Renal cortex interstitium (tissue), 11 donors: ENCODE measurements at regions not wholly inside any gene's neighbourhood (a gene's known extent, or its start where the extent isn't known, plus 50 kb on each side); places are given as distances from the start of the nearest gene placed in this dataset.
"Not testable (repeated sequence)": the region's sequence is repeated elsewhere in the genome, so short reads cannot be mapped to it uniquely, and the experiment has no call there.

Experiments used
- DNase-seq, 11 donors: peaks; one replicate each; pipeline ENCODE4 v3.0.0-alpha.2; 2013; ENCODE audit warnings: low read depth in 9 of 11, low spot score in 4 of 11; ENCODE audit errors: extremely low read depth in 1 of 11

GRCh38 chr2:198615972-198616371 lies 811.6 kb downstream of the PLCL1 start:
- DNase-seq: peak in 1 of 11 donors; percentile 11

DNA sequence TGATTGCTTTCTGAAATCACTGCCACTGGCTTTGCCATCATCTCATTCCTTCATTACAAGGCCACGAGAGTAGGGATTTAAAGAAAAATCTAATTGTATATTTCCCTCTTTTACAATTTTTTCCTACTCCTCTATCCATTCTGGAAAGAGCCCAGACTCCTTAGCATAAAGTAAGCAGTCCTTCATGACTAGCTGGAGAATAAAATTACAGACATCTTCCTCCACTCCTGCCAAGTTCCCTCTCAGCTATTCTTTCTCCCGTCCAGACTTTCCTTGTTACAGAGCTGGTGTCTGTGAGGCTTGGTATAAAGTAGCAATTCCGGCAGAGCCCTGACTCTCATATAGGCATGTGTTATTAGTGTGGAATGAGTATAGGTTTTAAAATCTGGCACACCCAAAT lies 806.8 kb downstream of the PLCL1 start:
- DNase-seq: no peak

DNA sequence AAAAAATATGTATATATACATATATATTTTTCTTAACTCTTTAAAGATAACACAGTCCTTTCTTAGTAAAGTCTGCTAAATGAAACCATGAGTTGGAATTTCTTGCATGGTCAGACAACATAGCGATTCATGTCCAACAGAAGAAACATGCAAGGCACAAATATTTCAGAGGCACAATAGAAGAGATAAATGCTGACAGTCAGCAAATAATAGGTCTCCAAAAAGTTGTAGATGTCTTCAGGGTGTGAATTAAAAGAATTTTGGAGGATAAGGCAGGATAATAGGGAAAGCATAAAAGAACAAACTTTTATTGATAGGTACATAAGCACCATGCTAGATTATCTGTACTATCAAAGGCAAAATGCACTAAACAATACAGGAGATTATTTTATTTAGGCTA lies 800.2 kb downstream of the PLCL1 start:
- no peak for DNase-seq

GRCh38 chr2:198602986-198603385 lies 798.6 kb downstream of the PLCL1 start:
- not testable (repeated sequence) for DNase-seq

- no peak for DNase-seq
These were observed 793.3 kb downstream of the PLCL1 start for GRCh38 chr2:198597648-198598047.

GRCh38 chr2:198596985-198597384 lies 792.6 kb downstream of the PLCL1 start:
- no peak for DNase-seq

- DNase-seq: no peak
These were observed 791.3 kb downstream of the PLCL1 start for GRCh38 chr2:198595721-198596120.

GRCh38 chr2:198591586-198591985 lies 787.2 kb downstream of the PLCL1 start:
- no peak for DNase-seq

GRCh38 chr2:198587741-198588140 lies 783.3 kb downstream of the PLCL1 start:
- no peak for DNase-seq

- no peak for DNase-seq
These were observed 782.8 kb downstream of the PLCL1 start for GRCh38 chr2:198587240-198587639.

- peak in 6 of 11 donors; percentile 0 to 23 (median 12) for DNase-seq
These were observed 767.0 kb downstream of the PLCL1 start for GRCh38 chr2:198571393-198571792.

DNA sequence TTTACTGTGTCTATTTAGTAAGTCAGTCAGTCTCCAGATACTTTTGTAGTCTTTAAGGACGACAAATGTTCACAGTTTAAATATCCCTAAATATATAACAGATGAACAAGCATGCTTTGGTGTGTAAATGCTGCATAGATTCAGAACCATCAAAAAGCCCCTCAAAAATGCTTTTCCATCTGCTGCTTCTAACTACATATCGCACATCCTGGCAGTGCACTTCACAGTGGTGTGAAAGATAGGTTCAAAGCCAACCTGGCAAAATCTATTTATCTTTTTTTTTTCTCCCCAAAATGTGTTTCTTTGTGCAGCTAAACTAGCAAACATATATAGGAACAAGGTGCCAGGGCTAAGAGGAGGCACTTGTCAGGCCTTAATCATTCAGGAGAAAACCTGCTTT lies 753.8 kb downstream of the PLCL1 start:
- DNase-seq: no peak

DNA sequence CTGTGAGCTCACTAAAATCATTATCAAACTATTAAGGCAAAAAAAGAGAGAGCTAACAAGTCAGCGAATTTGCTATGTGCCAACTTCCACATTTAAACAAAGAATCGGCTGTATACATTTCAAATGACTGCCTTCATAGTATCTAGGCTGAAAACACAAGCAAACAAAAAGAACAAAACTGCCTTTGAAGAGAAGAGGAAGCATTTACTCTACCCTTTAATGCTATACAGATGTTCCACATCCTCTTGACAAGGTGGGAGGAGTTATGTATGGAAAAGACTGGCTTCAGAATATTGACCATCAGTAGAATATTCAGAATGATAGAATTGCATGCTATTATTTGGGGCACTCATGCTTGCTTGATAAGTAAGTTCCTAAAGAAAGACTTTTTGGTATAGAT lies 741.7 kb downstream of the PLCL1 start:
- peak in 1 of 11 donors; percentile 3 for DNase-seq

GRCh38 chr2:198545411-198545810 lies 741.0 kb downstream of the PLCL1 start:
- DNase-seq: no peak

DNA sequence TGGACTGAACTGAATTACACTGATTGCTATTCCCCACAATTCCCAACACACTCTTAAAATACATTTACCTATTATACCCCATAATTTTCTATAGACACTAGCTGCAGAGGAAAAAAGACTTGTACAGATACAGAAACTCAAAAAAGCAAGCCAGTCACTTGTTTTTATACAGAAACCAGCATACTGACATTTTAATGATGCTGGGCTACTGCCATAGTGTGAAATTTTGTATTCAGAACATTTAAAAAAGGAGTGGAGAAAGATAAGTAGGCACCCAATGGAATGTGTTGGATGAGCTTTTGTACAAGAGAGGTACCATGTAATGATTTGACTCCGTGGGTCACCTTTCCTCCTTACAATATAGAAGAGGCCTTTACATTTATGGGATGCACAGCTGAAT lies 740.1 kb downstream of the PLCL1 start:
- DNase-seq: no peak

DNA sequence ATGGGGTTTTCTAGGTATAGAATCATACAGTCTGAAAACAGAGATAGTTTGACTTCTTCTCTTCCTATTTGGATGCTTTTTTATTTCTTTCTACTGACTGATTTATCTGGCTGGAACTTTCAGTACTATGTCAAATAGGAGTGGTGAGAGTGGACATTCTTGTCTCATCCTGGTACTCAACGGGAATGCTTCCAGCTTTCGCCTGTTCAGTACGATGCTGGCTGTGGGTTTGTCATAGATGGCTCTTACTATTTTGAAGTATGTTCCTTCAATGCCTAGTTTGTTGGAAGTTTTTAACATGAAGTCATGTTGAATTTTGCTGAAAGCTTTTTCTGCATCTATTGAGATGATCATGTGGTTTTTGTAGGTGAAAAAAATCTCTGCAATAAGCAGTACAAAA lies 730.4 kb downstream of the PLCL1 start:
- DNase-seq: no peak

- no peak for DNase-seq
These were observed 721.0 kb downstream of the PLCL1 start for GRCh38 chr2:198525211-198525969.

GRCh38 chr2:198523710-198524109 lies 719.3 kb downstream of the PLCL1 start:
- DNase-seq: no peak

- DNase-seq: no peak
These were observed 714.5 kb downstream of the PLCL1 start for GRCh38 chr2:198518935-198519334.

- DNase-seq: no peak
These were observed 713.6 kb downstream of the PLCL1 start for GRCh38 chr2:198517976-198518375.

GRCh38 chr2:198508610-198509009 lies 704.2 kb downstream of the PLCL1 start:
- not testable (repeated sequence) for DNase-seq
